ENCODE measurements at regions not wholly inside any gene's neighbourhood (a gene's known extent, or its start where the extent isn't known, plus 50 kb on each side); places are given as distances from the start of the nearest gene placed in this dataset.

GRCh38 chr21:20627594-20627993, 370.6 kb upstream of the NCAM2 start:
- CTCF ChIA-PET = no interaction called here
- H3K27me3 Mint-ChIP-seq = no peaks in the 10 kb centered on the region
- peaks cover 11% of the 10 kb centered on the region for H3K9me3 Mint-ChIP-seq
- no peak overlapping the region for H3K27ac Mint-ChIP-seq
- no peak overlapping the region for H3K4me3 Mint-ChIP-seq
- no peaks in the 10 kb centered on the region for H3K36me3 Mint-ChIP-seq (ENCODE audit: low read depth)
- POLR2A ChIA-PET = no interaction called here
- H3K4me1 Mint-ChIP-seq = no peaks in the 10 kb centered on the region
- DNase-seq = no peak

- DNase-seq = no peak
- Mint-ChIP-seq H3K9me3 (peaks cover 4% of the 10 kb centered on the region), H3K36me3 (ENCODE audit: low read depth) (no peaks in the 10 kb centered on the region), H3K27ac (no peak overlapping the region), H3K4me3 (no peak overlapping the region), H3K27me3 (no peaks in the 10 kb centered on the region), H3K4me1 (no peaks in the 10 kb centered on the region)
- CTCF ChIA-PET = no interaction called here
- POLR2A ChIA-PET = no interaction called here
These were observed 366.6 kb upstream of the NCAM2 start for GRCh38 chr21:20631633-20632032.

GRCh38 chr21:20639026-20639425, 359.2 kb upstream of the NCAM2 start:
- DNase-seq = no peak
- H3K27ac Mint-ChIP-seq = no peak overlapping the region
- CTCF ChIA-PET = no interaction called here
- peaks cover 14% of the 10 kb centered on the region for H3K9me3 Mint-ChIP-seq
- no peak overlapping the region for H3K4me3 Mint-ChIP-seq
- POLR2A ChIA-PET = no interaction called here
- no peaks in the 10 kb centered on the region for H3K4me1 Mint-ChIP-seq
- no peaks in the 10 kb centered on the region for H3K36me3 Mint-ChIP-seq (ENCODE audit: low read depth)
- H3K27me3 Mint-ChIP-seq = no peaks in the 10 kb centered on the region

GRCh38 chr21:20641241-20641640, 357.0 kb upstream of the NCAM2 start:
- CTCF ChIA-PET = no interaction called here
- Mint-ChIP-seq H3K4me1 (no peaks in the 10 kb centered on the region), H3K27ac (no peak overlapping the region), H3K36me3 (ENCODE audit: low read depth) (no peaks in the 10 kb centered on the region), H3K9me3 (peaks cover 14% of the 10 kb centered on the region), H3K4me3 (no peak overlapping the region), H3K27me3 (no peaks in the 10 kb centered on the region)
- no peak for DNase-seq
- POLR2A ChIA-PET = no interaction called here

- Mint-ChIP-seq H3K36me3 (ENCODE audit: low read depth) (no peaks in the 10 kb centered on the region), H3K27ac (no peak overlapping the region), H3K9me3 (peaks cover 15% of the 10 kb centered on the region), H3K4me3 (no peak overlapping the region), H3K4me1 (no peaks in the 10 kb centered on the region), H3K27me3 (no peaks in the 10 kb centered on the region)
- DNase-seq = no peak
- ChIA-PET CTCF (no interaction called here), POLR2A (no interaction called here)
These were observed 355.5 kb upstream of the NCAM2 start for GRCh38 chr21:20642681-20643080.

- H3K9me3 Mint-ChIP-seq = peaks cover 13% of the 10 kb centered on the region
- H3K27me3 Mint-ChIP-seq = no peaks in the 10 kb centered on the region
- no peak for DNase-seq
- CTCF ChIA-PET = no interaction called here
- POLR2A ChIA-PET = no interaction called here
- no peaks in the 10 kb centered on the region for H3K36me3 Mint-ChIP-seq (ENCODE audit: low read depth)
- no peak overlapping the region for H3K4me3 Mint-ChIP-seq
- no peak overlapping the region for H3K27ac Mint-ChIP-seq
- H3K4me1 Mint-ChIP-seq = no peaks in the 10 kb centered on the region
These were observed 353.7 kb upstream of the NCAM2 start for GRCh38 chr21:20644552-20644951.

- Mint-ChIP-seq H3K4me1 (no peaks in the 10 kb centered on the region), H3K4me3 (no peak overlapping the region), H3K9me3 (peaks cover 16% of the 10 kb centered on the region), H3K36me3 (ENCODE audit: low read depth) (no peaks in the 10 kb centered on the region), H3K27me3 (no peaks in the 10 kb centered on the region), H3K27ac (no peak overlapping the region)
- DNase-seq = no peak
- ChIA-PET POLR2A (no interaction called here), CTCF (no interaction called here)
These were observed 352.9 kb upstream of the NCAM2 start for GRCh38 chr21:20645344-20645743.

- POLR2A ChIA-PET = no interaction called here
- Mint-ChIP-seq H3K9me3 (peaks cover 15% of the 10 kb centered on the region), H3K4me1 (no peaks in the 10 kb centered on the region), H3K27me3 (no peaks in the 10 kb centered on the region), H3K27ac (no peak overlapping the region), H3K36me3 (ENCODE audit: low read depth) (no peaks in the 10 kb centered on the region), H3K4me3 (no peak overlapping the region)
- no peak for DNase-seq
- CTCF ChIA-PET = interaction anchor here (0.6 kb wide), 1 partner anchor 17 kb away, joined by 5 read pairs; no protein-coding TSS in a partner anchor
These were observed 351.6 kb upstream of the NCAM2 start for GRCh38 chr21:20646431-20647165.

GRCh38 chr21:20647607-20648006, 350.6 kb upstream of the NCAM2 start:
- Mint-ChIP-seq H3K27ac (no peak overlapping the region), H3K27me3 (no peaks in the 10 kb centered on the region), H3K4me1 (no peaks in the 10 kb centered on the region), H3K4me3 (no peak overlapping the region), H3K36me3 (ENCODE audit: low read depth) (no peaks in the 10 kb centered on the region), H3K9me3 (peaks cover 14% of the 10 kb centered on the region)
- ChIA-PET CTCF (no interaction called here), POLR2A (no interaction called here)
- no peak for DNase-seq

- H3K4me1 Mint-ChIP-seq = no peaks in the 10 kb centered on the region
- H3K36me3 Mint-ChIP-seq (ENCODE audit: low read depth) = no peaks in the 10 kb centered on the region
- peaks cover 11% of the 10 kb centered on the region for H3K9me3 Mint-ChIP-seq
- H3K27ac Mint-ChIP-seq = no peak overlapping the region
- ChIA-PET CTCF (no interaction called here), POLR2A (no interaction called here)
- no peak for DNase-seq
- no peaks in the 10 kb centered on the region for H3K27me3 Mint-ChIP-seq
- H3K4me3 Mint-ChIP-seq = no peak overlapping the region
These were observed 349.0 kb upstream of the NCAM2 start for GRCh38 chr21:20649231-20649630.

- ChIA-PET CTCF (no interaction called here), POLR2A (no interaction called here)
- Mint-ChIP-seq H3K27me3 (no peaks in the 10 kb centered on the region), H3K4me3 (no peak overlapping the region), H3K9me3 (peaks cover 8% of the 10 kb centered on the region), H3K4me1 (no peaks in the 10 kb centered on the region), H3K36me3 (ENCODE audit: low read depth) (no peaks in the 10 kb centered on the region), H3K27ac (no peak overlapping the region)
- no peak for DNase-seq
These were observed 345.4 kb upstream of the NCAM2 start for GRCh38 chr21:20652846-20653245.

- H3K36me3 Mint-ChIP-seq (ENCODE audit: low read depth) = no peaks in the 10 kb centered on the region
- no peaks in the 10 kb centered on the region for H3K4me1 Mint-ChIP-seq
- H3K9me3 Mint-ChIP-seq = peaks cover 8% of the 10 kb centered on the region
- CTCF ChIA-PET = no interaction called here
- DNase-seq = no peak
- no peak overlapping the region for H3K27ac Mint-ChIP-seq
- POLR2A ChIA-PET = no interaction called here
- H3K4me3 Mint-ChIP-seq = no peak overlapping the region
- no peaks in the 10 kb centered on the region for H3K27me3 Mint-ChIP-seq
These were observed 337.0 kb upstream of the NCAM2 start for GRCh38 chr21:20661246-20661645.

- CTCF ChIA-PET = no interaction called here
- H3K4me1 Mint-ChIP-seq = no peaks in the 10 kb centered on the region
- H3K36me3 Mint-ChIP-seq (ENCODE audit: low read depth) = no peaks in the 10 kb centered on the region
- no peaks in the 10 kb centered on the region for H3K27me3 Mint-ChIP-seq
- peaks cover 10% of the 10 kb centered on the region for H3K9me3 Mint-ChIP-seq
- POLR2A ChIA-PET = no interaction called here
- no peak overlapping the region for H3K4me3 Mint-ChIP-seq
- no peak for DNase-seq
- no peak overlapping the region for H3K27ac Mint-ChIP-seq
These were observed 336.3 kb upstream of the NCAM2 start for GRCh38 chr21:20661745-20662422.

- ChIA-PET POLR2A (no interaction called here), CTCF (no interaction called here)
- Mint-ChIP-seq H3K9me3 (peaks cover 7% of the 10 kb centered on the region), H3K27me3 (no peaks in the 10 kb centered on the region), H3K4me1 (no peaks in the 10 kb centered on the region), H3K4me3 (no peak overlapping the region), H3K27ac (no peak overlapping the region), H3K36me3 (ENCODE audit: low read depth) (no peaks in the 10 kb centered on the region)
- DNase-seq = no peak
These were observed 335.7 kb upstream of the NCAM2 start for GRCh38 chr21:20662514-20662913.

Measured in activated CD4-positive, alpha-beta T cell treated with anti-CD3 and anti-CD28 coated beads, Interleukin-2, amount 10 ng/mL, durations not matched to agents 7 days and 5 days (primary cell).